ENCODE measurements at regions not wholly inside any gene's neighbourhood (a gene's known extent, or its start where the extent isn't known, plus 50 kb on each side); places are given as distances from the start of the nearest gene placed in this dataset.

- no peak for TF ChIP-seq POU6F1 (CRISPR knock-in tag; IDR thresholded peaks at IDR 0.05; ENCODE audit: borderline replicate concordance, low read depth)
Measured at GRCh38 chr1:29415861-29416260, 179.5 kb downstream of the PTPRU start (continued).

- ATAC-seq, result no peak
- TF ChIP-seq OSR1 (CRISPR knock-in tag; IDR thresholded peaks at IDR 0.05), result no peak
- no peak for TF ChIP-seq ZC3H10 (CRISPR knock-in tag; IDR thresholded peaks at IDR 0.05)
- no peak for TF ChIP-seq ARNTL (CRISPR knock-in tag; IDR thresholded peaks at IDR 0.05; ENCODE audit: borderline replicate concordance, low read depth)
- no peak for TF ChIP-seq ZFP3 (CRISPR knock-in tag; IDR thresholded peaks at IDR 0.05)
- TF ChIP-seq ISL1 (CRISPR knock-in tag; IDR thresholded peaks at IDR 0.05), result no peak
- TF ChIP-seq, protein P1, sequence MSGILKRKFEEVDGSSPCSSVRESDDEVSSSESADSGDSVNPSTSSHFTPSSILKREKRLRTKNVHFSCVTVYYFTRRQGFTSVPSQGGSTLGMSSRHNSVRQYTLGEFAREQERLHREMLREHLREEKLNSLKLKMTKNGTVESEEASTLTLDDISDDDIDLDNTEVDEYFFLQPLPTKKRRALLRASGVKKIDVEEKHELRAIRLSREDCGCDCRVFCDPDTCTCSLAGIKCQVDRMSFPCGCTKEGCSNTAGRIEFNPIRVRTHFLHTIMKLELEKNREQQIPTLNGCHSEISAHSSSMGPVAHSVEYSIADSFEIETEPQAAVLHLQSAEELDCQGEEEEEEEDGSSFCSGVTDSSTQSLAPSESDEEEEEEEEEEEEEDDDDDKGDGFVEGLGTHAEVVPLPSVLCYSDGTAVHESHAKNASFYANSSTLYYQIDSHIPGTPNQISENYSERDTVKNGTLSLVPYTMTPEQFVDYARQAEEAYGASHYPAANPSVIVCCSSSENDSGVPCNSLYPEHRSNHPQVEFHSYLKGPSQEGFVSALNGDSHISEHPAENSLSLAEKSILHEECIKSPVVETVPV (CRISPR knock-in tag; IDR thresholded peaks at IDR 0.05), result no peak
- TF ChIP-seq PATZ1 (CRISPR knock-in tag; IDR thresholded peaks at IDR 0.05; ENCODE audit: borderline replicate concordance), result no peak
- no peak for TF ChIP-seq CREB5 (CRISPR knock-in tag; IDR thresholded peaks at IDR 0.05; ENCODE audit: low read depth)
- no peak for TF ChIP-seq PPARA (CRISPR knock-in tag; IDR thresholded peaks at IDR 0.05; ENCODE audit: borderline replicate concordance)
- no peak for TF ChIP-seq ZFP30 (CRISPR knock-in tag; IDR thresholded peaks at IDR 0.05)
- no peak for TF ChIP-seq ESRRG (CRISPR knock-in tag; IDR thresholded peaks at IDR 0.05)
Measured at GRCh38 chr1:29415156-29415830, 179.0 kb downstream of the PTPRU start.

GRCh38 chr1:29414086-29414485 is 177.8 kb downstream of the PTPRU start:
- no peak for ATAC-seq

DNA sequence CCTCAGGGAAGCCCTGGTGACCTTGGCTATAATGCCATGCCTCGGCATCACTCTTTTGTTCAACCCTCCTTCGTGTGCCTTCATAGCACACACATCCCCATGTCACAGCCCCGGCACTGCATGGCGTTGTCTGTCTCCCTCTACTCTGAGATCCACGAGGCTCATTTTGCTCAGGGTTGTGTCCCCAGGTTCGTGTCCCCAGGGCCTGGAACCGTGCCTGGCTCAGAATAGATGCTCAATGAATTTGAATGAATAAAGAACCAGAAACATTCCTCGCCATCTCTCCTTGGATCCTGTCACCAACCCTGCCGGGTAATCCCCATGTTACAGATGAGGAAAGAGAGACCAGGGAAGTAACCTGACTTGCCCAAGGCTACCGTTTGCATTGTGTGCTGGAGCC is 177.3 kb downstream of the PTPRU start:
- TF ChIP-seq SNAI2 (CRISPR knock-in tag; IDR thresholded peaks at IDR 0.05) (no peak), ZC3H10 (CRISPR knock-in tag; IDR thresholded peaks at IDR 0.05) (no peak), ZNF8 (CRISPR knock-in tag; IDR thresholded peaks at IDR 0.05) (no peak), ESRRG (CRISPR knock-in tag; IDR thresholded peaks at IDR 0.05) (no peak), POU6F1 (CRISPR knock-in tag; IDR thresholded peaks at IDR 0.05; ENCODE audit: borderline replicate concordance, low read depth) (no peak), PPARA (CRISPR knock-in tag; IDR thresholded peaks at IDR 0.05; ENCODE audit: borderline replicate concordance) (no peak), OSR1 (CRISPR knock-in tag; IDR thresholded peaks at IDR 0.05) (no peak), ZFP3 (CRISPR knock-in tag; IDR thresholded peaks at IDR 0.05) (no peak), TSHZ2 (CRISPR knock-in tag; IDR thresholded peaks at IDR 0.05) (no peak), ZNF70 (CRISPR knock-in tag; IDR thresholded peaks at IDR 0.05) (no peak), ARNTL (CRISPR knock-in tag; IDR thresholded peaks at IDR 0.05; ENCODE audit: borderline replicate concordance, low read depth) (no peak), PATZ1 (CRISPR knock-in tag; IDR thresholded peaks at IDR 0.05; ENCODE audit: borderline replicate concordance) (no peak)

More at GRCh38 chr1:29414086-29414485, 177.8 kb downstream of the PTPRU start:
- no peak for TF ChIP-seq ZNF70 (CRISPR knock-in tag; IDR thresholded peaks at IDR 0.05)
- no peak for TF ChIP-seq ZFP30 (CRISPR knock-in tag; IDR thresholded peaks at IDR 0.05)
- TF ChIP-seq RARB (CRISPR knock-in tag; IDR thresholded peaks at IDR 0.05), result no peak
- TF ChIP-seq OSR1 (CRISPR knock-in tag; IDR thresholded peaks at IDR 0.05), result no peak
- TF ChIP-seq ZNF565 (CRISPR knock-in tag; conservative IDR thresholded peaks at IDR 0.05; ENCODE audit: low read depth), result no peak
- no peak for TF ChIP-seq CSDC2 (CRISPR knock-in tag; IDR thresholded peaks at IDR 0.05)

More for the DNA sequence above, 177.3 kb downstream of the PTPRU start:
- no peak for ATAC-seq
